ENCODE measurements at regions not wholly inside any gene's neighbourhood (a gene's known extent, or its start where the extent isn't known, plus 50 kb on each side); places are given as distances from the start of the nearest gene placed in this dataset.

DNA sequence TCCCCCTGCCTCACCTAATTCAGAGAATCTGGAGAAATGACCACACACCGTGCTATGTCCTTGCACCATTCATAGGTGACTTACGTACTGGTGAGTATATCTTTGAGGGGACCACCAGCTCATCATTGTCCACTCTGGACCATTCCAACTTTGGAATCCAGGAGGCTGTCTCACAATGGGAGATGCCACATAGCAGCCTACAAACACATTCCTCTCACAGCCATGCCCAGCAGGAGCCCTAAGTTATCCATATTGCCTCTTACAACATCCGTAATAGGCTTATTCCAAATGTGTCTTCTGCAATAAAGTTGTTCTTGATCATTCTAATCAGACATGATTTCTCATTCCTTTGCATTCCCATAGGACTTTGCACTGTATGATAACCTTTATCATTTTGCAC lies 436.7 kb downstream of the EFNB2 start:
- Histone ChIP-seq H4K20me1 (replicated peaks in 1 of 2; ENCODE audit: control insufficient read depth in 1 of 2, insufficient read depth in 2 of 2, low read length in 2 of 2) (no peaks in the 10 kb centered on the region), H3K4me1 (replicated peaks in 1 of 4; ENCODE audit: control insufficient read depth in 3 of 4, insufficient read depth in 4 of 4, low read length in 3 of 4) (peaks cover 11 to 26% (median 20%) of the 10 kb centered on the region in 4 experiments), H2BK20ac (ENCODE audit: low read length) (peak overlapping the region; percentile 93; the same call in 1 of the 2 replicates), H3K4me3 (ENCODE audit: extremely low read depth in 1 of 4, insufficient read depth in 2 of 4, low read depth in 3 of 4, low read length in 4 of 4) (no peak overlapping the region), H3K79me1 (ENCODE audit: low read depth, low read length) (no peaks in the 10 kb centered on the region), H2BK5ac (ENCODE audit: low read depth, low read length) (peak overlapping the region; percentile 87; the same call in 1 of the 2 replicates), H3K23me2 (ENCODE audit: low read depth, low read length) (no peaks in the 10 kb centered on the region), H4K91ac (replicated peaks; ENCODE audit: insufficient read length, low read length) (no peak overlapping the region), H3K36me3 (ENCODE audit: control insufficient read depth in 2 of 4, insufficient read depth in 4 of 4, low read length in 3 of 4) (no peaks in the 10 kb centered on the region), H3K79me2 (ENCODE audit: control insufficient read depth in 1 of 2, insufficient read depth in 2 of 2, low read length in 2 of 2) (no peaks in the 10 kb centered on the region), H3K23ac (ENCODE audit: insufficient read length) (no peak overlapping the region), H3K14ac (ENCODE audit: insufficient read length) (no peak overlapping the region), H3K9ac (replicated peaks in 1 of 4; ENCODE audit: extremely low read depth in 1 of 4, low read depth in 3 of 4, low read length in 3 of 4) (no peak overlapping the region), H3K4ac (replicated peaks; ENCODE audit: insufficient read length, low read depth, low read length) (no peak overlapping the region), H2BK120ac (replicated peaks; ENCODE audit: low read depth, low read length) (no peak overlapping the region), H3K27me3 (replicated peaks in 1 of 4; ENCODE audit: control insufficient read depth in 3 of 4, extremely low read depth in 1 of 4, insufficient read depth in 3 of 4, low read length in 3 of 4) (no peaks in the 10 kb centered on the region; a peak in 1 of 7 replicates), H3K18ac (ENCODE audit: extremely low read depth, low read length) (peak overlapping the region; percentile 62; the same call in 1 of the 2 replicates), H4K8ac (ENCODE audit: extremely low read depth, insufficient read depth, low read length) (no peak overlapping the region), H4K5ac (ENCODE audit: insufficient read length, low read depth, low read length) (no peak overlapping the region), H3K56ac (replicated peaks; ENCODE audit: insufficient read length, low read depth, low read length) (no peak overlapping the region), H2AFZ (ENCODE audit: low read length) (no peak overlapping the region), H2BK12ac (ENCODE audit: low read depth, low read length) (peak overlapping the region; percentile 94), H3K9me3 (ENCODE audit: insufficient read depth in 2 of 2, low read depth in 1 of 2, low read length in 1 of 2) (no peaks in the 10 kb centered on the region), H2BK15ac (ENCODE audit: low read length) (peak overlapping the region; percentile 50; the same call in 1 of the 2 replicates), H3K27ac (ENCODE audit: low read depth, low read length) (no peak overlapping the region), H2AK5ac (ENCODE audit: low read depth, low read length) (no peak overlapping the region; the same call in 1 of the 2 replicates), H3K4me2 (ENCODE audit: insufficient read depth in 1 of 2, low read depth in 2 of 2, low read length in 2 of 2) (0 out of 4 replicates have a peak overlapping the region, but pooled peaks of 1 of the 2 experiments have one; percentile 3)
- ChIA-PET POLR2A (ENCODE audit: partially characterized antibody) (interaction anchor here (1.6 kb wide), 1 partner anchor 9 kb away, joined by 4 read pairs; no protein-coding TSS in a partner anchor), CTCF (ENCODE audit: partially characterized antibody) (interaction anchor here (0.8 to 1.1 kb wide), 3 partner anchors 9 to 277 kb away, joined by 3 read pairs; no protein-coding TSS in a partner anchor)
- FAIRE-seq (no peak), DNase-seq (ENCODE audit: low read depth in 1 of 2, low spot score in 2 of 2) (no peak)
- 87% methylated on average over 3 of the region's 3 CpGs; no CpG with 5 or more reads in 1 of the 2 experiments for WGBS, 2 experiments (ENCODE audit: extremely low coverage in 1 of 2, insufficient coverage in 1 of 2, insufficient read length in 1 of 2, insufficient replicate concordance in 2 of 2, low coverage in 1 of 2, low lambda C conversion rate in 2 of 2, missing lambda C conversion rate in 1 of 2)
- no peak for TF ChIP-seq RBBP5 (IDR thresholded peaks at IDR 0.05; ENCODE audit: borderline replicate concordance, low read depth, low read length)
- TF ChIP-seq TEAD4 (IDR thresholded peaks at IDR 0.05; ENCODE audit: low read depth, low read length), result peak; percentile 56
